SK-N-SH (cell line): ENCODE measurements at regions not wholly inside any gene's neighbourhood (a gene's known extent, or its start where the extent isn't known, plus 50 kb on each side); places are given as distances from the start of the nearest gene placed in this dataset.

Experiments
- CTCF ChIA-PET: fragments of 300-600, 350-600 bp; formaldehyde crosslinking; extraction: SDS; loops from one replicate; lab custom pipeline; 2021; lab: Yijun Ruan, JAX
- POLR2A ChIA-PET: fragments of 350-600 bp; sonication (Branson Sonifier 250); formaldehyde crosslinking; extraction: SDS; loops from one replicate; lab custom pipeline; 2020; ENCODE audit warnings: antibody characterized with exemption, inconsistent platforms; lab: Yijun Ruan, JAX
- DNase-seq: peaks from one replicate; pipeline ENCODE4 v3.0.0; 2012
- H2AFZ ChIP-seq: fragments of 200-600 bp; sonication (generic); 2 replicates; pipeline ENCODE4 v1.8.1; 2016; ENCODE audit warnings: antibody characterized with exemption, mild to moderate bottlenecking, low read depth
- H3F3A ChIP-seq: fragments of 200-600 bp; sonication (generic); replicated peaks from 2 replicates; pipeline ENCODE3; 2016; ENCODE audit warnings: antibody characterized with exemption, mild to moderate bottlenecking; ENCODE audit not compliant: insufficient read depth
- H3K27ac ChIP-seq, 2 experiments: fragments of 200-500 bp in 1 of 2; fragments of 200-600 bp in 1 of 2; sonication (Bioruptor generic) in 1 of 2; sonication (generic), shearing (Covaris generic) in 1 of 2; 2 replicates each; pipeline versions ENCODE4 v1.5.1 to v1.6.1; 2014 to 2016; ENCODE audit warnings: low read depth in 2 of 2, inconsistent platforms in 1 of 2, low read length in 1 of 2, mild to moderate bottlenecking in 1 of 2, mixed read lengths in 1 of 2
- H3K27me3 ChIP-seq: fragments of 200-600 bp; sonication (generic), shearing (Covaris generic); 2 replicates; pipeline ENCODE4 v1.6.1; 2016; ENCODE audit warnings: mixed run types; ENCODE audit not compliant: insufficient read depth
- H3K36me3 ChIP-seq, 2 experiments: fragments of 200-500 bp in 1 of 2; fragments of 200-600 bp in 1 of 2; sonication (Bioruptor generic) in 1 of 2; sonication (generic) in 1 of 2; replicated peaks in 1 of 2; 2 replicates each; pipeline versions ENCODE3 to v1.5.1; 2014 to 2016; ENCODE audit warnings: low read length in 1 of 2, mild to moderate bottlenecking in 1 of 2; ENCODE audit not compliant: insufficient read depth in 2 of 2, control insufficient read depth in 1 of 2
- H3K4me1 ChIP-seq, 2 experiments: fragments of 200-500 bp in 1 of 2; fragments of 200-600 bp in 1 of 2; sonication (Bioruptor generic) in 1 of 2; sonication (generic), shearing (Covaris generic) in 1 of 2; 2 replicates each; pipeline versions ENCODE4 v1.5.1 to v1.6.1; 2014 to 2016; ENCODE audit warnings: low read depth in 1 of 2, low read length in 1 of 2, mixed run types in 1 of 2; ENCODE audit not compliant: insufficient read depth in 2 of 2, control insufficient read depth in 1 of 2
- H3K4me2 ChIP-seq: fragments of 200-600 bp; sonication (generic), shearing (Covaris generic); 2 replicates; pipeline ENCODE4 v1.6.1; 2017; ENCODE audit warnings: mixed run types
- H3K4me3 ChIP-seq, 2 experiments: fragments of 200-500 bp in 1 of 2; fragments of 200-600 bp in 1 of 2; sonication (Bioruptor generic) in 1 of 2; sonication (generic), shearing (Covaris generic) in 1 of 2; 2 replicates each; pipeline versions ENCODE4 v1.5.1 to v1.8.1; 2014 to 2016; ENCODE audit warnings: low read depth in 2 of 2, inconsistent platforms in 1 of 2, low read length in 1 of 2, mild to moderate bottlenecking in 1 of 2, mixed read lengths in 1 of 2, moderate library complexity in 1 of 2
- H3K79me2 ChIP-seq: fragments of 200-600 bp; sonication (generic); 2 replicates; pipeline ENCODE4 v1.8.1; 2017; ENCODE audit warnings: mild to moderate bottlenecking; ENCODE audit not compliant: insufficient read depth
- H3K9ac ChIP-seq: fragments of 200-600 bp; sonication (generic); 2 replicates; pipeline ENCODE4 v1.6.1; 2017; ENCODE audit warnings: mixed run types
- H3K9me2 ChIP-seq: fragments of 200-600 bp; sonication (generic); 2 replicates; pipeline ENCODE4 v1.6.1; 2017; ENCODE audit warnings: mixed run types
- H3K9me3 ChIP-seq: fragments of 200-600 bp; sonication (generic); 2 replicates; pipeline ENCODE4 v1.6.1; 2017; ENCODE audit warnings: mixed run types, mild to moderate bottlenecking, moderate library complexity
- H4K20me1 ChIP-seq: fragments of 200-600 bp; sonication (generic); 2 replicates; pipeline ENCODE4 v1.6.1; 2017; ENCODE audit warnings: mild to moderate bottlenecking, mixed run types; ENCODE audit not compliant: insufficient read depth
- CHD2 ChIP-seq: fragments of 150-350 bp; IDR thresholded peaks from 2 replicates; pipeline ENCODE4 v1.6.1; 2018; ENCODE audit warnings: low read length; ENCODE audit not compliant: partially characterized antibody
- EZH2phosphoT487 ChIP-seq: fragments of 200-600 bp; sonication (generic); IDR thresholded peaks from 2 replicates; pipeline ENCODE4 v1.6.1; 2017; ENCODE audit warnings: low read depth, mixed run types, mild to moderate bottlenecking, antibody characterized with exemption, moderate library complexity, borderline replicate concordance
- FOSL2 ChIP-seq: IDR thresholded peaks from 2 replicates; pipeline ENCODE4 v1.4.0; 2012; ENCODE audit warnings: low read depth, mild to moderate bottlenecking, moderate library complexity, borderline replicate concordance
- FOXJ3 ChIP-seq: sonication (generic); formaldehyde crosslinking; IDR thresholded peaks from 2 replicates; pipeline ENCODE4 v1.5.1; 2020; ENCODE audit warnings: mild to moderate bottlenecking, missing genetic modification reagents
- FOXM1 ChIP-seq: IDR thresholded peaks from 2 replicates; pipeline ENCODE4 v1.4.0; 2012; ENCODE audit warnings: low read depth, mild to moderate bottlenecking
- GABPA ChIP-seq: IDR thresholded peaks from 2 replicates; pipeline ENCODE4 v1.4.0; 2012; ENCODE audit warnings: low read depth, mild to moderate bottlenecking
- GATA2 ChIP-seq: sonication (generic); formaldehyde crosslinking; IDR thresholded peaks from 2 replicates; pipeline ENCODE4 v1.5.0; 2020; ENCODE audit warnings: mild to moderate bottlenecking, missing genetic modification reagents
- IRF3 ChIP-seq: fragments of 150-350 bp; IDR thresholded peaks from 2 replicates; pipeline ENCODE4 v1.6.1; 2016; ENCODE audit warnings: mild to moderate bottlenecking, low read depth, low read length
- MXI1 ChIP-seq: IDR thresholded peaks from 2 replicates; pipeline ENCODE4 v1.6.1; 2012; ENCODE audit warnings: mild to moderate bottlenecking, low read depth, low read length, improper control_type of control experiment
- NRF1 ChIP-seq: IDR thresholded peaks from 2 replicates; pipeline ENCODE4 v1.6.1; 2012; ENCODE audit warnings: low read depth, mild to moderate bottlenecking, low read length
- RAD21 ChIP-seq: IDR thresholded peaks from 2 replicates; pipeline ENCODE4 v1.6.1; 2012; ENCODE audit warnings: mild to moderate bottlenecking, low read length
- RCOR1 ChIP-seq: fragments of 150-350 bp; IDR thresholded peaks from 2 replicates; pipeline ENCODE4 v1.6.1; 2017; ENCODE audit warnings: antibody characterized with exemption, low read length
- REST ChIP-seq: IDR thresholded peaks from 2 replicates; pipeline ENCODE4 v1.6.1; 2012; ENCODE audit warnings: mild to moderate bottlenecking, low read depth, low read length, moderate library complexity
- RFX5 ChIP-seq: IDR thresholded peaks from 2 replicates; pipeline ENCODE4 v1.6.1; 2012; ENCODE audit warnings: mild to moderate bottlenecking, improper control_type of control experiment, low read length
- SMC3 ChIP-seq: IDR thresholded peaks from 2 replicates; pipeline ENCODE4 v1.6.1; 2012; ENCODE audit warnings: low read depth, low read length, improper control_type of control experiment
- YY1 ChIP-seq: IDR thresholded peaks from 2 replicates; pipeline ENCODE4 v1.4.0; 2012; ENCODE audit warnings: low read depth, mild to moderate bottlenecking
- WGBS: methylation state at CpG from one replicate; pipeline ENCODE4 v1.1.6; 2017; ENCODE audit warnings: low lambda C conversion rate; 5-methylcytosine and 5-hydroxymethylcytosine counted together
- TF ChIP-seq, protein P1 (sequence below): IDR thresholded peaks from 2 replicates; pipeline ENCODE4 v1.4.0; 2012; ENCODE audit warnings: low read depth, borderline replicate concordance
- TF ChIP-seq, protein P2 (sequence below): fragments of 150-350 bp; IDR thresholded peaks from 2 replicates; pipeline ENCODE4 v1.6.1; 2017; ENCODE audit warnings: antibody characterized with exemption, low read length, low read depth, borderline replicate concordance
- TF ChIP-seq, protein P3 (sequence below): IDR thresholded peaks from 2 replicates; pipeline ENCODE4 v1.4.0; 2012; ENCODE audit warnings: low read depth

GRCh38 chr4:135210341-135210740, 1008.8 kb upstream of the PABPC4L start (continued):
- TF ChIP-seq, protein P1, sequence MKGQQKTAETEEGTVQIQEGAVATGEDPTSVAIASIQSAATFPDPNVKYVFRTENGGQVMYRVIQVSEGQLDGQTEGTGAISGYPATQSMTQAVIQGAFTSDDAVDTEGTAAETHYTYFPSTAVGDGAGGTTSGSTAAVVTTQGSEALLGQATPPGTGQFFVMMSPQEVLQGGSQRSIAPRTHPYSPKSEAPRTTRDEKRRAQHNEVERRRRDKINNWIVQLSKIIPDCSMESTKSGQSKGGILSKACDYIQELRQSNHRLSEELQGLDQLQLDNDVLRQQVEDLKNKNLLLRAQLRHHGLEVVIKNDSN: no peak
- TF ChIP-seq EZH2phosphoT487 (no peak), RFX5 (no peak)
- TF ChIP-seq, all 33 proteins: peak for 0

GRCh38 chr4:135207531-135207930, 1005.9 kb upstream of the PABPC4L start:
- Histone ChIP-seq H3K4me1 (no peaks in the 10 kb centered on the region; a peak in 1 of 4 replicates), H3K27me3 (no peaks in the 10 kb centered on the region), H3K4me2 (no peak overlapping the region), H4K20me1 (no peaks in the 10 kb centered on the region), H3K79me2 (no peaks in the 10 kb centered on the region), H3K4me3 (no peak overlapping the region), H3K9me3 (no peaks in the 10 kb centered on the region), H3K9me2 (no peaks in the 10 kb centered on the region), H3K27ac (no peak overlapping the region), H2AFZ (no peak overlapping the region), H3K9ac (no peak overlapping the region), H3F3A (no peaks in the 10 kb centered on the region), H3K36me3 (no peaks in the 10 kb centered on the region)
- no peak for DNase-seq
- POLR2A ChIA-PET: no interaction called here
- TF ChIP-seq YY1: no peak
- TF ChIP-seq FOXM1: no peak
- CTCF ChIA-PET: interaction anchor here (0.9 kb wide), 1 partner anchor 53 kb away, joined by 4 read pairs; no protein-coding TSS in a partner anchor

DNA sequence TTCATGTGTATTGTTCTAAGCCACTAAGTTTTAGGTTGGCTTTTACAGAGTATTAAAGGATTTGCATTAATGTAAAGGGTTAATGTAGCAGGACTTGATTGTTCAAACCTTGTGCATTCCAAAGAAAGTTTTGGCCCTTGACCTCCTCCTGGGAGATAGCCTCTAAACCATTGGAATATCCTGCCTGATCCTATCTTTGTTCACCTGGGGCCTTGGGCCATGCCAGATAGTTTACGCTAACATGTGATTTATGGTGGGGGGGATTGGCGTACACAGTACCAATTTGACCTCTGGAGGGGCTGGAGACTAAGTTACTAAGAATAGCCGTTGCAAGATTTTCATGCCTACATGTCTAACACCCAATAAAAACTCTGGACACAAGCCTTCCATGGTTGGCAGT, 1002.7 kb upstream of the PABPC4L start:
- Histone ChIP-seq H3K36me3 (no peaks in the 10 kb centered on the region), H4K20me1 (no peaks in the 10 kb centered on the region), H3K4me3 (no peak overlapping the region), H3K27me3 (no peaks in the 10 kb centered on the region), H3K27ac (no peak overlapping the region), H3F3A (no peaks in the 10 kb centered on the region), H3K9ac (no peak overlapping the region), H3K9me2 (no peaks in the 10 kb centered on the region), H2AFZ (no peak overlapping the region), H3K4me2 (no peak overlapping the region), H3K4me1 (no peaks in the 10 kb centered on the region), H3K9me3 (no peaks in the 10 kb centered on the region), H3K79me2 (no peaks in the 10 kb centered on the region)
- no peak for DNase-seq
- POLR2A ChIA-PET: no interaction called here
- CTCF ChIA-PET: no interaction called here
- WGBS: 19% methylated on average over 3 of the region's 3 CpGs
- no peak for TF ChIP-seq GABPA
- no peak for TF ChIP-seq FOXJ3 (CRISPR knock-in tag)
- no peak for TF ChIP-seq FOSL2
- TF ChIP-seq EZH2phosphoT487: no peak
- no peak for TF ChIP-seq SMC3
- TF ChIP-seq RAD21: no peak
- TF ChIP-seq, protein P2, sequence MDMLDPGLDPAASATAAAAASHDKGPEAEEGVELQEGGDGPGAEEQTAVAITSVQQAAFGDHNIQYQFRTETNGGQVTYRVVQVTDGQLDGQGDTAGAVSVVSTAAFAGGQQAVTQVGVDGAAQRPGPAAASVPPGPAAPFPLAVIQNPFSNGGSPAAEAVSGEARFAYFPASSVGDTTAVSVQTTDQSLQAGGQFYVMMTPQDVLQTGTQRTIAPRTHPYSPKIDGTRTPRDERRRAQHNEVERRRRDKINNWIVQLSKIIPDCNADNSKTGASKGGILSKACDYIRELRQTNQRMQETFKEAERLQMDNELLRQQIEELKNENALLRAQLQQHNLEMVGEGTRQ: no peak
- TF ChIP-seq, protein P1: no peak
- no peak for TF ChIP-seq GATA2 (CRISPR knock-in tag)
- no peak for TF ChIP-seq MXI1
- TF ChIP-seq RCOR1: no peak
- TF ChIP-seq CHD2: no peak
- TF ChIP-seq REST: no peak
- TF ChIP-seq, protein P3, sequence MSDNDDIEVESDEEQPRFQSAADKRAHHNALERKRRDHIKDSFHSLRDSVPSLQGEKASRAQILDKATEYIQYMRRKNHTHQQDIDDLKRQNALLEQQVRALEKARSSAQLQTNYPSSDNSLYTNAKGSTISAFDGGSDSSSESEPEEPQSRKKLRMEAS: no peak
- no peak for TF ChIP-seq NRF1
- TF ChIP-seq IRF3: no peak
